IMR-90 (cell line): ENCODE measurements at regions not wholly inside any gene's neighbourhood (a gene's known extent, or its start where the extent isn't known, plus 50 kb on each side); places are given as distances from the start of the nearest gene placed in this dataset.
"Not testable (repeated sequence)": the region's sequence is repeated elsewhere in the genome, so short reads cannot be mapped to it uniquely, and the experiment has no call there.

Experiments
- ATAC-seq: fragments of 200-7000 bp; cut with Tn5 transposase; 2 replicates; pipeline ENCODE4 v1.9.1; 2020; ENCODE audit warnings: low read depth, mild to moderate bottlenecking, moderate library complexity
- BruUV-seq: library from RNA; stranded (reverse); fragments of 400-500 nt; replicated peaks from 2 replicates; lab custom pipeline; 2021; lab: Mats Ljungman, UMichigan
- CTCF ChIA-PET: fragments of 300-600 bp; formaldehyde crosslinking; extraction: SDS; loops from one replicate; lab custom pipeline; 2021; ENCODE audit warnings: antibody characterized with exemption; lab: Yijun Ruan, JAX
- POLR2A ChIA-PET: fragments of 300-600 bp; sonication (Branson Sonifier 250); formaldehyde crosslinking; loops from one replicate; lab custom pipeline; 2022; ENCODE audit warnings: antibody characterized with exemption; ENCODE audit not compliant: unreplicated experiment; lab: Charles Lee
- DNase-seq: peaks from one replicate; pipeline ENCODE4 v3.0.0; 2013
- H2AFZ ChIP-seq: replicated peaks from 2 replicates; pipeline ENCODE3; 2013; ENCODE audit warnings: low read length, mild to moderate bottlenecking; ENCODE audit not compliant: poor library complexity
- H2AK5ac ChIP-seq: 2 replicates; pipeline ENCODE4 v1.6.1; 2013; ENCODE audit warnings: low read depth, low read length, inconsistent platforms
- H2AK9ac ChIP-seq: replicated peaks from 2 replicates; pipeline ENCODE3; 2013; ENCODE audit warnings: mild to moderate bottlenecking, low read depth, low read length, moderate library complexity; ENCODE audit not compliant: poor library complexity
- H2BK120ac ChIP-seq: 2 replicates; pipeline ENCODE4 v1.6.1; 2013; ENCODE audit warnings: low read depth, low read length, inconsistent platforms
- H2BK15ac ChIP-seq: 3 replicates; pipeline ENCODE4 v1.6.1; 2013; ENCODE audit warnings: low read depth, low read length, inconsistent platforms
- H2BK20ac ChIP-seq: 2 replicates; pipeline ENCODE4 v1.6.1; 2013; ENCODE audit warnings: low read depth, mild to moderate bottlenecking, inconsistent platforms, low read length, moderate library complexity
- H2BK5ac ChIP-seq: 2 replicates; pipeline ENCODE4 v1.6.1; 2013; ENCODE audit warnings: mild to moderate bottlenecking, low read depth, low read length, inconsistent platforms; ENCODE audit not compliant: poor library complexity, severe bottlenecking
- H3K14ac ChIP-seq: replicated peaks from 2 replicates; pipeline ENCODE4 v1.6.1; 2013; ENCODE audit warnings: low read depth, low read length, inconsistent platforms
- H3K18ac ChIP-seq: 2 replicates; pipeline ENCODE4 v1.6.1; 2013; ENCODE audit warnings: low read depth, low read length, control low read depth
- H3K23ac ChIP-seq: 2 replicates; pipeline ENCODE4 v1.6.1; 2013; ENCODE audit warnings: low read depth, low read length, inconsistent platforms
- H3K27ac ChIP-seq: 2 replicates; pipeline ENCODE4 v1.5.1; 2013; ENCODE audit warnings: mild to moderate bottlenecking, control low read depth, low read length; ENCODE audit not compliant: insufficient read depth
- H3K27me3 ChIP-seq: 2 replicates; pipeline ENCODE4 v1.6.1; 2013; ENCODE audit warnings: low read length; ENCODE audit not compliant: control insufficient read depth, insufficient read depth
- H3K36me3 ChIP-seq: 2 replicates; pipeline ENCODE4 v1.6.1; 2013; ENCODE audit warnings: low read length, mixed read lengths; ENCODE audit not compliant: control insufficient read depth, insufficient read depth
- H3K4ac ChIP-seq: 2 replicates; pipeline ENCODE4 v1.6.1; 2013; ENCODE audit warnings: low read depth, low read length, inconsistent platforms
- H3K4me1 ChIP-seq: 2 replicates; pipeline ENCODE4 v1.6.1; 2013; ENCODE audit warnings: low read length, mixed read lengths; ENCODE audit not compliant: control insufficient read depth, insufficient read depth
- H3K4me2 ChIP-seq: 2 replicates; pipeline ENCODE4 v1.6.1; 2013; ENCODE audit warnings: low read depth, mild to moderate bottlenecking, control low read depth, low read length, moderate library complexity
- H3K4me3 ChIP-seq: 2 replicates; pipeline ENCODE4 v1.5.1; 2013; ENCODE audit warnings: low read depth, mild to moderate bottlenecking, control low read depth, low read length, moderate library complexity; ENCODE audit not compliant: insufficient read depth
- H3K56ac ChIP-seq: 2 replicates; pipeline ENCODE4 v1.6.1; 2013; ENCODE audit warnings: low read length, inconsistent platforms; ENCODE audit not compliant: insufficient read depth; ENCODE audit errors: extremely low read depth
- H3K79me1 ChIP-seq, 2 experiments: 2 replicates each; pipeline ENCODE4 v1.6.1; 2013; ENCODE audit warnings: low read length in 2 of 2, inconsistent platforms in 1 of 2, low read depth in 1 of 2
- H3K9ac ChIP-seq: 2 replicates; pipeline ENCODE4 v1.6.1; 2013; ENCODE audit warnings: low read depth, low read length, control low read depth
- H3K9me1 ChIP-seq: 2 replicates; pipeline ENCODE4 v1.6.1; 2013; ENCODE audit warnings: low read length, inconsistent platforms; ENCODE audit not compliant: insufficient read depth
- H3K9me3 ChIP-seq: 2 replicates; pipeline ENCODE4 v1.6.1; 2013; ENCODE audit warnings: low read length; ENCODE audit not compliant: control insufficient read depth, insufficient read depth
- H4K20me1 ChIP-seq: 2 replicates; pipeline ENCODE4 v1.6.1; 2013; ENCODE audit warnings: low read length, inconsistent platforms; ENCODE audit not compliant: insufficient read depth
- H4K5ac ChIP-seq: 2 replicates; pipeline ENCODE4 v1.6.1; 2013; ENCODE audit warnings: mild to moderate bottlenecking, low read depth, low read length, control low read depth
- H4K8ac ChIP-seq, 2 experiments: 2 replicates each; pipeline ENCODE4 v1.6.1; 2013; ENCODE audit warnings: low read depth in 2 of 2, low read length in 2 of 2, control low read depth in 1 of 2, inconsistent platforms in 1 of 2
- H4K91ac ChIP-seq: 2 replicates; pipeline ENCODE4 v1.6.1; 2013; ENCODE audit warnings: low read depth, low read length, inconsistent platforms; ENCODE audit not compliant: insufficient read depth
- WGBS, 2 experiments: methylation state at CpG; one replicate each; pipeline versions ENCODE4 v1.1.5 to v1.1.7; 2013; ENCODE audit warnings: missing lambda C conversion rate in 2 of 2; ENCODE audit not compliant: insufficient read length in 1 of 2; ENCODE audit errors: extremely low coverage in 2 of 2; 5-methylcytosine and 5-hydroxymethylcytosine counted together
- dilution Hi-C: fragments of 300-500 bp; cut with HindIII; formaldehyde crosslinking; loops from one replicate; pipeline ENCODE4 v1.14.3; 2018; ENCODE audit warnings: low sequenced_read_pairs; ENCODE audit not compliant: unreplicated experiment
- in situ Hi-C: fragments of 300-500 bp; cut with MboI; formaldehyde crosslinking; loops from 3 replicates; pipeline ENCODE4 v1.14.3; 2019; ENCODE audit warnings: low sequenced_read_pairs, inconsistent platforms, mixed read lengths
- intact Hi-C: fragments of 100-400 bp; cut with micrococcal nuclease; formaldehyde crosslinking; loops from 2 replicates; pipeline ENCODE4 v1.10.0; 2022

- DNase-seq, H3K9ac ChIP-seq, H3K9me1 ChIP-seq, ATAC-seq, H3K23ac ChIP-seq, intact Hi-C loops, dilution Hi-C loops, H2BK120ac ChIP-seq, H2AK9ac ChIP-seq, in situ Hi-C loops, H3K79me1 ChIP-seq, H3K18ac ChIP-seq, H3K14ac ChIP-seq, H4K8ac ChIP-seq, H2BK15ac ChIP-seq, H3K36me3 ChIP-seq, H3K4me1 ChIP-seq, H3K27me3 ChIP-seq, H3K9me3 ChIP-seq, H3K4me2 ChIP-seq, H3K27ac ChIP-seq, H3K4ac ChIP-seq, BruUV-seq, CTCF ChIA-PET, H2AK5ac ChIP-seq, POLR2A ChIA-PET, H2BK5ac ChIP-seq, H4K20me1 ChIP-seq, H3K56ac ChIP-seq, H3K4me3 ChIP-seq, H2BK20ac ChIP-seq, H2AFZ ChIP-seq, H4K5ac ChIP-seq, H4K91ac ChIP-seq: not testable (repeated sequence)
- WGBS, 2 experiments: no CpG with 5 or more reads among the region's 24 CpGs
Observed at GRCh38 chr21:6570700-6571368, 3950.5 kb upstream of the TPTE start.

DNA sequence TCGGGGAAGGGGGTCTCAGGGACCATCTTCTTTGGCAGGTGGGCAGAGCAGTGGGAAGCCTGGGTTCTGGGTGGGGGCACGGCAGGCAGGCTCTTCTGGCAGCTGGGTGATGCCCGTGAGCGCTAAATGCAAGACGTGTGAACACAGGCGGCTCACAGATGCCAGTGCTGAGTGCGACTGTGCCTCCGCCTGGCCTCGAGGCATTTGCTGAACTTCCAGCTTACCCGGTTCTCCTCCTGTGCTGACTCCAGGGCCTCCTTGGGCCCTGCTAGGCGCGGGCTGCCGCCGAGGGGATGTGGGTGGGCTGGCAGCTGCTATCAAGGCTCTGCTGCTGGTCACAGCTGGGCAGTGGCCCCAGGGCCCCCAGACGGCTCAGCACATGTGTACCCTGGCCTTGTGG lies 3947.8 kb upstream of the TPTE start:
- BruUV-seq, CTCF ChIA-PET, H3K27me3 ChIP-seq, intact Hi-C loops, H3K9me1 ChIP-seq, in situ Hi-C loops, POLR2A ChIA-PET, H3K36me3 ChIP-seq, H3K56ac ChIP-seq, H3K18ac ChIP-seq, H3K4me2 ChIP-seq, H2AK5ac ChIP-seq, H3K4me1 ChIP-seq, H3K4me3 ChIP-seq, ATAC-seq, H3K9me3 ChIP-seq, H4K8ac ChIP-seq, H3K14ac ChIP-seq, H4K5ac ChIP-seq, H3K9ac ChIP-seq, H4K20me1 ChIP-seq, H3K23ac ChIP-seq, H2BK15ac ChIP-seq, DNase-seq, dilution Hi-C loops, H3K79me1 ChIP-seq, H2BK120ac ChIP-seq, H3K27ac ChIP-seq, H2AK9ac ChIP-seq, H2BK5ac ChIP-seq, H2AFZ ChIP-seq, H4K91ac ChIP-seq, H2BK20ac ChIP-seq, H3K4ac ChIP-seq: not testable (repeated sequence)
- WGBS, 2 experiments: no CpG with 5 or more reads among the region's 15 CpGs
